PC-9 (cell line): ENCODE measurements at regions not wholly inside any gene's neighbourhood (a gene's known extent, or its start where the extent isn't known, plus 50 kb on each side); places are given as distances from the start of the nearest gene placed in this dataset.

Experiments
- EZH2 ChIP-seq: fragments of 200-600 bp; sonication (generic); IDR thresholded peaks from 2 replicates; pipeline ENCODE4 v1.8.0; 2017; ENCODE audit warnings: antibody characterized with exemption, low read depth
- TF ChIP-seq, protein P1 (sequence below): fragments of 200-600 bp; sonication (generic); conservative IDR thresholded peaks from 2 replicates; pipeline ENCODE4 v1.6.1; 2017; ENCODE audit warnings: mixed run types, antibody characterized with exemption, mild to moderate bottlenecking, moderate library complexity

DNA sequence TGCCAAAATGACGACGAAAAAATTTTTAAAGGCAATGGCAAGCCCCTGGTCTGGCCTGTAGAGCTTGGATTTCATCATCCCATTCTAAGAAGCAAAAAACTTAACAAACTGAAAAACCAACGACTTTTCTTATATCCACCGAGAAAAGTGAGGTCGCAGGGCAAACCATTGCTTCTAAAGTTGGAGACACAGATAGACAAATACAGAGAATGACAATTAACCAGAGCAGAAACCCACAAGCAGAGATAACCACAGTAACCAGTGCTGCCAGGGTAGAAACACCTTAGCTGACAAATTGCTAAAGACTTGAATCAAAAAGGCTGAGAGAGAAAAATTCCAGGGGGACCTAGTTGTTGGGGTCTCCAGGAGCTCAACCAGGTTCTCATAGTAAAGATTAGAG is 386.5 kb upstream of the SGO1 start:
- TF ChIP-seq, protein P1, sequence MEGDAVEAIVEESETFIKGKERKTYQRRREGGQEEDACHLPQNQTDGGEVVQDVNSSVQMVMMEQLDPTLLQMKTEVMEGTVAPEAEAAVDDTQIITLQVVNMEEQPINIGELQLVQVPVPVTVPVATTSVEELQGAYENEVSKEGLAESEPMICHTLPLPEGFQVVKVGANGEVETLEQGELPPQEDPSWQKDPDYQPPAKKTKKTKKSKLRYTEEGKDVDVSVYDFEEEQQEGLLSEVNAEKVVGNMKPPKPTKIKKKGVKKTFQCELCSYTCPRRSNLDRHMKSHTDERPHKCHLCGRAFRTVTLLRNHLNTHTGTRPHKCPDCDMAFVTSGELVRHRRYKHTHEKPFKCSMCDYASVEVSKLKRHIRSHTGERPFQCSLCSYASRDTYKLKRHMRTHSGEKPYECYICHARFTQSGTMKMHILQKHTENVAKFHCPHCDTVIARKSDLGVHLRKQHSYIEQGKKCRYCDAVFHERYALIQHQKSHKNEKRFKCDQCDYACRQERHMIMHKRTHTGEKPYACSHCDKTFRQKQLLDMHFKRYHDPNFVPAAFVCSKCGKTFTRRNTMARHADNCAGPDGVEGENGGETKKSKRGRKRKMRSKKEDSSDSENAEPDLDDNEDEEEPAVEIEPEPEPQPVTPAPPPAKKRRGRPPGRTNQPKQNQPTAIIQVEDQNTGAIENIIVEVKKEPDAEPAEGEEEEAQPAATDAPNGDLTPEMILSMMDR, result no peak
- TF ChIP-seq EZH2, result no peak
